ENCODE measurements at regions not wholly inside any gene's neighbourhood (a gene's known extent, or its start where the extent isn't known, plus 50 kb on each side); places are given as distances from the start of the nearest gene placed in this dataset.

DNA sequence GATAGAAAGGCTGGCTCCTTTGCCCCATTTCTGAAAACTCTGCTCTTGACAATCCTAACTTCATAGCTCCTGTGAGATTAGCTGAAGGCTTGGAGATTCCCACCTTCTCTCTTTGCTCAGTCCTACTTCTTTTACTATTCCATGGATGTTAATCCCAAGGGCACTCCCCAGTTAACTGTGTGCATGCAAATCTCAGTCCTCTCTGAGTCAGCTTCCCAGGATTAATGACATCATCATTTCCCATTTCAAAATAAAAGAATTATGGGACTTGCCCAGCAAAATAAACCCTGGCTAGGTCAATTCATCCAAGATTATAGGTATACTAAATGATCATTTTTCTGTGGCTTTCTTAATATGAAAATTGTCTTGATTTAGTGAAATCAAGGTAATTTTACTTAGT is 328.6 kb upstream of the NR3C2 start:
- intact Hi-C loops (cut with micrococcal nuclease): no loop called here
- no TSS peak for BruUV-seq (replicated peaks)
- DNase-seq (ENCODE audit: unreplicated experiment): peak; percentile 17
- POLR2A ChIA-PET: no interaction called here
- no peaks in the 10 kb centered on the region for H3K4me1 Mint-ChIP-seq (ENCODE audit: insufficient read depth, unreplicated experiment)
- no peaks in the 10 kb centered on the region for H3K36me3 Mint-ChIP-seq (ENCODE audit: insufficient read depth, unreplicated experiment)
- TF ChIP-seq, protein P1, sequence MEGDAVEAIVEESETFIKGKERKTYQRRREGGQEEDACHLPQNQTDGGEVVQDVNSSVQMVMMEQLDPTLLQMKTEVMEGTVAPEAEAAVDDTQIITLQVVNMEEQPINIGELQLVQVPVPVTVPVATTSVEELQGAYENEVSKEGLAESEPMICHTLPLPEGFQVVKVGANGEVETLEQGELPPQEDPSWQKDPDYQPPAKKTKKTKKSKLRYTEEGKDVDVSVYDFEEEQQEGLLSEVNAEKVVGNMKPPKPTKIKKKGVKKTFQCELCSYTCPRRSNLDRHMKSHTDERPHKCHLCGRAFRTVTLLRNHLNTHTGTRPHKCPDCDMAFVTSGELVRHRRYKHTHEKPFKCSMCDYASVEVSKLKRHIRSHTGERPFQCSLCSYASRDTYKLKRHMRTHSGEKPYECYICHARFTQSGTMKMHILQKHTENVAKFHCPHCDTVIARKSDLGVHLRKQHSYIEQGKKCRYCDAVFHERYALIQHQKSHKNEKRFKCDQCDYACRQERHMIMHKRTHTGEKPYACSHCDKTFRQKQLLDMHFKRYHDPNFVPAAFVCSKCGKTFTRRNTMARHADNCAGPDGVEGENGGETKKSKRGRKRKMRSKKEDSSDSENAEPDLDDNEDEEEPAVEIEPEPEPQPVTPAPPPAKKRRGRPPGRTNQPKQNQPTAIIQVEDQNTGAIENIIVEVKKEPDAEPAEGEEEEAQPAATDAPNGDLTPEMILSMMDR (IDR thresholded peaks at IDR 0.05; ENCODE audit: unreplicated experiment): no peak
- H3K9me3 Mint-ChIP-seq (ENCODE audit: unreplicated experiment): no peaks in the 10 kb centered on the region
- CTCF ChIA-PET: interaction anchor here (0.7 to 0.8 kb wide), 2 partner anchors 12 to 1034 kb away, joined by 3 to 4 read pairs; no protein-coding TSS in a partner anchor
- no peak overlapping the region for H3K4me3 Mint-ChIP-seq (ENCODE audit: unreplicated experiment)
- H3K27me3 Mint-ChIP-seq (ENCODE audit: insufficient read depth, unreplicated experiment): no peaks in the 10 kb centered on the region
- H3K27ac Mint-ChIP-seq (ENCODE audit: low read depth, unreplicated experiment): no peak overlapping the region

DNA sequence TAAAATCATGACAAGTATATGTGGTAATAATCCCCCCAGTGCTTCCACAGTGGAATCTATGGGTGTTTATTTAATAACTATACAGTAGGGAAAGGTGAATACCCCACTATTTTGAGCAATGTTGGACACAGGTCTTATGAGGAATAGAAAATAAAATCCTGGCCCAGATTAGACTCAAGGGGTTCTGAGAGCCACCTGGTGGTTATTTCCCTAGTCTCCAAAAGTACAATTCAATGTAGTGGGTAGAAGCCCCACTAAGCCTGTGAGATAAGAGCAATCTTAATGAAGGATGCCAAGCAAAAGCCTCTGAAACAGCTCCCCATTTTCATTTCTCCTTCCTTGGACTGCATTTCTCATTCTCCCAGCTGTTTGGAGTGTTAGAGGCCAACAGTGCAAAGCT is 328.2 kb upstream of the NR3C2 start:
- H3K36me3 Mint-ChIP-seq (ENCODE audit: insufficient read depth, unreplicated experiment): no peaks in the 10 kb centered on the region
- no peak for DNase-seq (ENCODE audit: unreplicated experiment)
- H3K9me3 Mint-ChIP-seq (ENCODE audit: unreplicated experiment): no peaks in the 10 kb centered on the region
- TF ChIP-seq, protein P1 (IDR thresholded peaks at IDR 0.05; ENCODE audit: unreplicated experiment): no peak
- H3K4me1 Mint-ChIP-seq (ENCODE audit: insufficient read depth, unreplicated experiment): no peaks in the 10 kb centered on the region
- no peak overlapping the region for H3K4me3 Mint-ChIP-seq (ENCODE audit: unreplicated experiment)
- no peaks in the 10 kb centered on the region for H3K27me3 Mint-ChIP-seq (ENCODE audit: insufficient read depth, unreplicated experiment)
- POLR2A ChIA-PET: no interaction called here
- CTCF ChIA-PET: interaction anchor here (0.7 to 0.8 kb wide), 2 partner anchors 13 to 1035 kb away, joined by 3 to 4 read pairs; no protein-coding TSS in a partner anchor
- intact Hi-C loops (cut with micrococcal nuclease): no loop called here
- no peak overlapping the region for H3K27ac Mint-ChIP-seq (ENCODE audit: low read depth, unreplicated experiment)
- BruUV-seq (replicated peaks): no TSS peak

DNA sequence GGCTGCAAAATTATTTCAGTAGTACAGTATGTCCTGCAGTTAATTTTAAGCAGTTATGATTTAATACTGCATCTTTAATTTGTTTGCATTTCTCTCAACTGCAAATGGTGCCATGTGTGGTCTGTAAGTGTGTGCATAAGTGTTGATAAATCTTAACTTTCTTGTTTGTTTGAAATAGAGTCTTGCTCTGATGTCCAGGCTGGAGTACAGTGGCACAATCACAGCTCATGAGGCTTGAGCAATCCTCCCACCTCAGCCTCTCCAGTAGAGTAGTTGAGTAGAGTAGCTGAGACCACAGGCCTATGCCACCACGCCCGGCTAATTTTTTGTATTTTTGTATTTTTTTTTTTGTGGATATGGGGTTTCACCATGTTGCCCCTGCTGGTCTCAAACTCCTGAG is 322.5 kb upstream of the NR3C2 start:
- H3K4me1 Mint-ChIP-seq (ENCODE audit: insufficient read depth, unreplicated experiment): no peaks in the 10 kb centered on the region
- ChIA-PET POLR2A (no interaction called here), CTCF (no interaction called here)
- H3K27me3 Mint-ChIP-seq (ENCODE audit: insufficient read depth, unreplicated experiment): no peaks in the 10 kb centered on the region
- peaks cover 7% of the 10 kb centered on the region for H3K36me3 Mint-ChIP-seq (ENCODE audit: insufficient read depth, unreplicated experiment)
- H3K9me3 Mint-ChIP-seq (ENCODE audit: unreplicated experiment): peaks cover 10% of the 10 kb centered on the region
- DNase-seq (ENCODE audit: unreplicated experiment): no peak
- H3K4me3 Mint-ChIP-seq (ENCODE audit: unreplicated experiment): no peak overlapping the region
- no peak overlapping the region for H3K27ac Mint-ChIP-seq (ENCODE audit: low read depth, unreplicated experiment)
- BruUV-seq (replicated peaks): no TSS peak
- intact Hi-C loops (cut with micrococcal nuclease): no loop called here
- TF ChIP-seq, protein P1 (IDR thresholded peaks at IDR 0.05; ENCODE audit: unreplicated experiment): no peak

DNA sequence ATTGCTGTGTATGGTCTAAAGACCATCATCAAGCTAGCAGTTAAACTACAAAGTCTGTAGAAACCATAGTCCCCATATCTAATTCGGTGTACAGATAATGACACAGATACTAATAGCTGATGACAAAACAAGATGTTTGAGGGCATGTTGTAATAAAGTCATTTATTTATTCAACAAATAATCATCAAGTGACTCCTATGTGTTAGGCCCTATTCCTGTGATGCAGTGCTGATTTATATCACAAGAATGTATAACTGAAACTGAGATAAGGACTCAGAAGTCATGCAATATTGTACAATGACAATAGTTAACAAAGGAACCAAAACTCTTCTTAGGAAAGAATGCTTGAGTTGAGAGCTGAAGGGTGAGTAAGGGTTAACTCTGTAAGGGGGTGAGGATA is 315.0 kb upstream of the NR3C2 start:
- Mint-ChIP-seq H3K27ac (ENCODE audit: low read depth, unreplicated experiment) (no peak overlapping the region), H3K4me3 (ENCODE audit: unreplicated experiment) (no peak overlapping the region), H3K4me1 (ENCODE audit: insufficient read depth, unreplicated experiment) (no peaks in the 10 kb centered on the region), H3K27me3 (ENCODE audit: insufficient read depth, unreplicated experiment) (no peaks in the 10 kb centered on the region), H3K9me3 (ENCODE audit: unreplicated experiment) (peaks cover 23% of the 10 kb centered on the region), H3K36me3 (ENCODE audit: insufficient read depth, unreplicated experiment) (peaks cover 7% of the 10 kb centered on the region)
- no peak for DNase-seq (ENCODE audit: unreplicated experiment)
- intact Hi-C loops (cut with micrococcal nuclease): no loop called here
- TF ChIP-seq, protein P1 (IDR thresholded peaks at IDR 0.05; ENCODE audit: unreplicated experiment): no peak
- ChIA-PET POLR2A (no interaction called here), CTCF (no interaction called here)
- no TSS peak for BruUV-seq (replicated peaks)
